H4 (cell line): ENCODE measurements at regions not wholly inside any gene's neighbourhood (a gene's known extent, or its start where the extent isn't known, plus 50 kb on each side); places are given as distances from the start of the nearest gene placed in this dataset.
"Not testable (repeated sequence)": the region's sequence is repeated elsewhere in the genome, so short reads cannot be mapped to it uniquely, and the experiment has no call there.

Experiments used
- DNase-seq: peaks from one replicate; pipeline ENCODE4 v3.0.0-alpha.2; 2015; ENCODE audit warnings: low spot score

GRCh38 chr4:30148828-30149227, 571.3 kb upstream of the PCDH7 start:
- not testable (repeated sequence) for DNase-seq

DNA sequence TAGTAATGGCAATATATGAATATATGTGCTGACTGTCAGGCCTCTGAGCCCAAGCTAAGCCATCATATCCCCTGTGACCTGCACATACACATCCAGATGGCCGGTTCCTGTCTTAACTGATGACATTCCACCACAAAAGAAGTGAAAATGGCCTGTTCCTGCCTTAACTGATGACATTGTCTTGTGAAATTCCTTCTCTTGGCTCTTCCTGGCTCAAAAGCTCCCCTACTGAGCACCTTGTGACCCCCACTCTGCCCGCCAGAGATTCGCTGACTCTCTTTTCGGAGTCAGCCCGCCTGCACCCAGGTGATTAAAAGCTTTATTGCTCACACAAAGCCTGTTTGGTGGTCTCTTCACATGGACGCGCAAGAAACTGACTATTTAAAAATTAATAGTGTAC, 570.6 kb upstream of the PCDH7 start:
- not testable (repeated sequence) for DNase-seq

- DNase-seq, result no peak
Measured at GRCh38 chr4:30153427-30153826, 566.7 kb upstream of the PCDH7 start.

GRCh38 chr4:30160140-30160539, 560.0 kb upstream of the PCDH7 start:
- no peak for DNase-seq

DNA sequence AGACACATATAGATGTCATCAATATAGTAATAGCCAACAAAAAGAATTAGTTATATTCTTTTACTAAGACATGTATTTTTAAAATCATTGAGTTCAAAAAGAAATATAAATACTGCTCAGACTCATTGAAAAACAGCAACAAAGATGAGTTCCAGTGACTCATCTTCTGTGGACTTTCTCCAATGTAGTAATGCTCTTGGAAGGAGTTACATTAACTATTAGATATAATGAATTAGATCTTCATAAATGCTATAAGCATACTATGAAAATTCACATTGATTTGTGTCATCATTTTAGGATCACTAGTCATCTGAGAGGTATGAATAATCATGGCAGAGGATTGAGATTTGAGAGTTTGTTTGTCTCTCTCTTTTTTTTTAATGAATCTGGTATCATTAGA, 547.8 kb upstream of the PCDH7 start:
- no peak for DNase-seq

GRCh38 chr4:30181512-30181911, 538.7 kb upstream of the PCDH7 start:
- DNase-seq, result no peak

- DNase-seq, result no peak
Measured at GRCh38 chr4:30181918-30182317, 538.3 kb upstream of the PCDH7 start.

DNA sequence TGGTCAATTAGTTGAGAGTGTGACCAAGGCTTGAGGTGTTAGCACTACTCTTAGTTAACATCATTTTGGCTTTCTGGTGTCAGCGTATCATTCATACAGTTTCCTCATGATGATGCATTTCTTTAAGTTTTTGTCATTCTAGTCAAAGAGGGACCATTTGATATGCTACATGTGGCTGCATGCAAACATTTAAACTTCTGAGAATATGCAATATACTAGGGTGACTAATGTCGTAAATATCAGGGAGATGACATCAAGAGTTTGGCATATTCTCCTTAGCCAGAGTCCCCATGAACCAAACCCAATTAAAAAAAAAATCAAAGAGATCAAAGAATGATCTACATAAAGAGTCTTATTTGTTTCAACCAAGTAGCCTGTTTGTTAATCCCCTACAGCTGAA, 537.4 kb upstream of the PCDH7 start:
- no peak for DNase-seq

GRCh38 chr4:30191902-30192301, 528.3 kb upstream of the PCDH7 start:
- no peak for DNase-seq

- no peak for DNase-seq
Measured at GRCh38 chr4:30207389-30207788, 512.8 kb upstream of the PCDH7 start.

DNA sequence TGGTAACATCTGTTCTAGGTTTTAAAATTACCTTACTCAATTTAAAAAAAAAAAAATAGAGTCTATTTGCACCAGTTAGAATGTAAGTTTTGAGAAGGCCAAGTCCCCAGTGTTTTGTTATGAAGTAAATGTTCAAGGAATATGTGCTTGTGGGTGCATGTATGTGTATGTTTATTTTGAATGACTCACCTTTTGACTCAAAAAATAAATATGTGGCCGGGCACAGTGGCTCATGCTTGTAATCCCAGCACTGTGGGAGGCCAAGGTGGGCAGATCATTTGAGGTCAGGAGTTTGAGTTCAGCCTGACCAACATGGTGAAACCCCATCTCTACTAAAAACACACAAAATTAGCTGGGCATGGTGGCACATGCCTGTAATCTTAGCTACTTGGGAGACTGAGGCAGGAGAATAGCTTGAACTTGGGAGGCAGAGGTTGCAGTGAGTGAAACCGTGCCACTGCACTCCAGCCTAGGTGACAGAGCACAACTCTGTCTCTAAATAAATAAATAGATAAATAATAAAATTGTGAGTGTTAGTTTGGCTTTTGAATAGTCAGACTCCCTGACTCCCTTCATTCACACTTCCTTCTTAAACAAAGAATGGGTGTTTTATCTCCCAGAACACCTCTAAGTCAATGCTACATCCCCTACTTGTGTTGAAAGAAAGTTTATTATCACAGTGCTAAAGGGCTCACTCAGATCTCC, 511.3 kb upstream of the PCDH7 start:
- peak; percentile 85 for DNase-seq

- DNase-seq, result not testable (repeated sequence)
Measured at GRCh38 chr4:30215973-30216372, 504.2 kb upstream of the PCDH7 start.

GRCh38 chr4:30245140-30245539, 475.0 kb upstream of the PCDH7 start:
- DNase-seq, result no peak

DNA sequence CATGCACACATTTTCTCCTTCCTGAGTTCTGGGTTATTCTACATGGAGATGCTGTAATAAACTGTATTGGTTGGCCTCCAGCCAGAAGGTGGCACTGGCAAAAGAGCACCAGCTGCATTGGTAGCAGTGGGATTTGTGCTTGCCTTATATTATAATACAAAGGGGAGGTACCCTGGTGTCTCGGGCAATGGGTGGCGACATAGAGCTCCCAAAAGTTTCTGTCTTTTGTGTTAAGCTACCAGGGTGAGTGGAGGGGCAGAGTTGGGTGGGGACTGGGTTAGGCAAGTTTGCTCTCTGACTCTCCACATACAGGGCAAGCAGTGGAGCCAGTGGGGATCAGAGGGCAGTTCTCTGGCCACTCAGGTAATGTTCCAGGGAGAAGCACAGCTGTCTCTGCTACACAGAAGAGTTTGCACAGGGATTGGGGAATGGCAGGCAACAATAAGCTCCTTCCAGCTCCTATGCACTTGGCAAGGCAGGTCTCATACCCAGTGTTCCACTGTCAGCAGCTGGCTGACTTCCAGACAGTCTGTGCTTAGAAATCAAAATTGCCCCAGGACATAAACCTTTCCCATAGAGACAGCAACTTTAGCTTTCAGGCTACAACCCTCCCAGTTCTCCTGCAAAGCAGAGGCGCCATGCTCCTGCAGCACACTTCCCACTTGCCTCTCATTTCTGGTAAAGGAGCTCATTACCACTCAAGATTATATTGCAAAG, 463.9 kb upstream of the PCDH7 start:
- DNase-seq, result peak; percentile 27

- DNase-seq, result no peak
Measured at GRCh38 chr4:30258949-30259348, 461.2 kb upstream of the PCDH7 start.

DNA sequence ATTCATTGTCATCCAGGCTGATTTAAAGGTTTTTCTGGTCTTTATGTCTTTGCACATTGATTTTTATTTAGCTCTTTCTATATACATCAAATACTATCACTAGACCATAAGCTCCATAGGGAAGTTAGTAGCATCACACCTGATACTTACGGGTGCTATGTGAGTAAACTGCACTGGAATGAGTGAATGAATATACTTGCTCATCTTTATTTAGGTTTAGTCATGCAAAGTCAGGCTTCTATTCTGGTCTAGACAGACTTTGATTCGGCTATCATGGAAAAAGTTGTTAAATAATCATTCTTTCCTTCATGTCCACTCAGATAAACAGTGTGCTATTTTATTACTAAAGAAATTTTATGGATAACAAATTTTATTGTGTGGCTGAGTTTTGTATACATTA, 457.8 kb upstream of the PCDH7 start:
- no peak for DNase-seq

GRCh38 chr4:30264465-30264864, 455.7 kb upstream of the PCDH7 start:
- DNase-seq, result no peak

DNA sequence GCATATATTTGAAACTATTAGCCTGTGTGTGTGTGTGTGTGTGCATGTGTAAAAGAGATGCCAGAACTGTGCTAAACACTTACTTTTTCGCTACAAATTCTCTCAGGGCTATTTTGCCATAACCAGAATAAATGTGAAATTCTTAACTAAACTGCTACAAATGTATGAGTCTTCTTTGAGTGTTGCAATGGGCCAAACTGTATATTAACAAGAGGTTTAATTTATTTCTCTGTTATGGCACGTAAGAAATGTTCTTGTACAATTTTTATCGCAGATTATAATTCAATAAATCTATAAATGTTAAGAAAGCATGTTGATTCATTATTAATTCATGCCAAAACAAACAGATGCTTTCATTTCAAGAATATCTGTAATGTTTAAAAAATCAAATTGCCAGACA, 454.5 kb upstream of the PCDH7 start:
- no peak for DNase-seq

DNA sequence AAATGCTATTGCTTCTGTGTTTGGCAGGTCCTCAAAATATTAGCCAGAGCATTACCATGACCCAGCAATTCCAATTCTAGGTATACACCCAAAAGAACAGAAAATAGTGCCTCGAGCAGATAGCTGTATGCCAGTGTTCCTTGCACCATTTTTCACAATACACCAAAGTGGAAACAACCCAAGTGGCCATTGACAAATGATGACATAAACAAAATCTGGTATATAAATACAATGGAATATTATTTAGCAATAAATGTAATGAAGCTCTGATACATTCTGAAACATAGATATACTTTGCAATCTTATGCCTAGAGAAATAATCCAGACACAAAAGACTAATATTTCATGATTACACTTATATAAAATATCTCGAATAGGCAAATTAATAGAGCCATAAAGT, 451.8 kb upstream of the PCDH7 start:
- DNase-seq, result no peak

DNA sequence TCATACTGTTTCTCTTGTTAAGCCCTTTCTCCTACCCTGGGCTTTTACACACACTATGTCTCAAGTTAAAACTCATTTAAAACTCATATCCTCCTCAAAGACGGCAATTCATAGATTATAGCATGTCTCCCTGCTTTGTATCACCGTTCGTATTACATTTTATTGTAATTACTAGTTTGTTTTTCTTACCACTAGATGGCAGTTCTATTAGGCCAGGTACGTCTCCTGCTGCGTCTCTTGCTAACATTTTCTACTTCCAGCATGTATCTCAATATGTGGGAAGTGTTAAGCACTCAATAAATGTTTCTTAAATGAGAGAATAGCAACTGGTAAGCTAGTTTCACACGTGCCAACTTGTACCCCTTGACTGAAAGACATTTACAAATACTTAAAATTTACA, 450.3 kb upstream of the PCDH7 start:
- DNase-seq, result peak; percentile 14

GRCh38 chr4:30281986-30282385, 438.2 kb upstream of the PCDH7 start:
- DNase-seq, result no peak

GRCh38 chr4:30283336-30283735, 436.8 kb upstream of the PCDH7 start:
- DNase-seq, result no peak

- no peak for DNase-seq
Measured at GRCh38 chr4:30294295-30294694, 425.9 kb upstream of the PCDH7 start.

GRCh38 chr4:30295652-30296051, 424.5 kb upstream of the PCDH7 start:
- peak; percentile 7 for DNase-seq
